Lower leg skin (tissue), 4 donors: ENCODE measurements at regions not wholly inside any gene's neighbourhood (a gene's known extent, or its start where the extent isn't known, plus 50 kb on each side); places are given as distances from the start of the nearest gene placed in this dataset.

Experiments
- DNase-seq, 2 donors: peaks; one replicate each; pipeline ENCODE4 v3.0.0-alpha.2; 2019; ENCODE audit warnings: low spot score in 2 of 2
- H3K4me3 ChIP-seq: fragments of 200-600 bp; sonication (generic); 2 replicates; pipeline ENCODE4 v1.5.1; 2017; ENCODE audit warnings: mild to moderate bottlenecking, low read depth; ENCODE audit not compliant: poor library complexity, severe bottlenecking
- POLR2A ChIP-seq, 2 donors: fragments of 450-650 bp; IDR thresholded peaks; one replicate each; pipeline ENCODE4 v1.6.1; 2016 to 2017; ENCODE audit warnings: antibody characterized with exemption in 2 of 2, mild to moderate bottlenecking in 1 of 2, moderate library complexity in 1 of 2
- WGBS, 2 donors: methylation state at CpG; one replicate each; pipeline ENCODE4 v1.1.5; 2018; 5-methylcytosine and 5-hydroxymethylcytosine counted together
- intact Hi-C: fragments of 100-400 bp; cut with DNase I; formaldehyde crosslinking; loops from one replicate; pipeline ENCODE4 v1.15.0; 2023; ENCODE audit warnings: low total_unique reads
- TF ChIP-seq, protein P1 (sequence below), 3 donors: fragments of 450-650 bp; IDR thresholded peaks; one replicate each; pipeline ENCODE4 v1.5.1; 2016; ENCODE audit warnings: antibody characterized with exemption in 3 of 3, mild to moderate bottlenecking in 3 of 3, moderate library complexity in 2 of 3

DNA sequence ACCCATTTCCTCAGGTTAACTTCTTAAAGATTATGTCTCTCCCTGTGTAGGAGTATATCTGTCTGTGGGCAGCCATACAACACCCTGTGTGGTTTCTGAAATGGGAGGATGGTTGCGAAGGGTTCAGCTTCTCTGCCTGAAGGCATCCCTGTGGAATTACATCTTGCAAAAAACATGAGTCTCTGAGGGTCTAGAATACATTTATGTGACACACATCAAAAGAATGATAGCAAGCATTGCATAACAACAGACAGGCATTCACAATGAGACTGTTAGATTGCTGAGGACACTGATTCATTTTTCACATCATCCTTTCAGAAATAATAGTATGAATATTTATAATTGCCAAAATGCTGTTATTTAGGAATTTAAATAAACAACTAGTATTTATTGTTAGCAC, 670.9 kb downstream of the HTR1B start:
- H3K4me3 ChIP-seq: no peak overlapping the region
- TF ChIP-seq POLR2A (IDR thresholded peaks at IDR 0.05): no peak
- TF ChIP-seq, protein P1, sequence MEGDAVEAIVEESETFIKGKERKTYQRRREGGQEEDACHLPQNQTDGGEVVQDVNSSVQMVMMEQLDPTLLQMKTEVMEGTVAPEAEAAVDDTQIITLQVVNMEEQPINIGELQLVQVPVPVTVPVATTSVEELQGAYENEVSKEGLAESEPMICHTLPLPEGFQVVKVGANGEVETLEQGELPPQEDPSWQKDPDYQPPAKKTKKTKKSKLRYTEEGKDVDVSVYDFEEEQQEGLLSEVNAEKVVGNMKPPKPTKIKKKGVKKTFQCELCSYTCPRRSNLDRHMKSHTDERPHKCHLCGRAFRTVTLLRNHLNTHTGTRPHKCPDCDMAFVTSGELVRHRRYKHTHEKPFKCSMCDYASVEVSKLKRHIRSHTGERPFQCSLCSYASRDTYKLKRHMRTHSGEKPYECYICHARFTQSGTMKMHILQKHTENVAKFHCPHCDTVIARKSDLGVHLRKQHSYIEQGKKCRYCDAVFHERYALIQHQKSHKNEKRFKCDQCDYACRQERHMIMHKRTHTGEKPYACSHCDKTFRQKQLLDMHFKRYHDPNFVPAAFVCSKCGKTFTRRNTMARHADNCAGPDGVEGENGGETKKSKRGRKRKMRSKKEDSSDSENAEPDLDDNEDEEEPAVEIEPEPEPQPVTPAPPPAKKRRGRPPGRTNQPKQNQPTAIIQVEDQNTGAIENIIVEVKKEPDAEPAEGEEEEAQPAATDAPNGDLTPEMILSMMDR (IDR thresholded peaks at IDR 0.05): no peak
- no peak for DNase-seq
- intact Hi-C loops: no loop called here
- WGBS, 2 donors: 46 to 52% methylated on average over 1 of the region's 1 CpG

DNA sequence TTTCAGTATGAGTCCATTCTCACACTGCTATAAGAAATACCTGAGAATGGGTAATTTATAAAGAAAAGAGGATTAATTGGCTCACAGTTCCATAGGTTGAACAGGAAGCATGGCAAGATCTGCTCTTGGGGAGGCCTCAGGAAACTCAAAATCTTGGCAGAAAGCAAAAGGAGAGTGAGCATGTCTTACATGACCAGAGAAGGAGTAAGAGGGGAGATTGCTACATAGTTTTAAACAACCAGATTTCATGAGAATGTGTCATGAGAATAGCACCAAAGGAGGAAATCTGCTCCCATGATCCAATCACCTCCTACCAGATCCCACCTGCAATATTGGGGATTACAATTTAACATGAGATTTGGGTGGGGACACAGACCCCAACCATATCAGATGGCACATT, 672.4 kb downstream of the HTR1B start:
- H3K4me3 ChIP-seq: no peak overlapping the region
- no peak for TF ChIP-seq POLR2A (IDR thresholded peaks at IDR 0.05)
- TF ChIP-seq, protein P1 (IDR thresholded peaks at IDR 0.05): no peak

DNA sequence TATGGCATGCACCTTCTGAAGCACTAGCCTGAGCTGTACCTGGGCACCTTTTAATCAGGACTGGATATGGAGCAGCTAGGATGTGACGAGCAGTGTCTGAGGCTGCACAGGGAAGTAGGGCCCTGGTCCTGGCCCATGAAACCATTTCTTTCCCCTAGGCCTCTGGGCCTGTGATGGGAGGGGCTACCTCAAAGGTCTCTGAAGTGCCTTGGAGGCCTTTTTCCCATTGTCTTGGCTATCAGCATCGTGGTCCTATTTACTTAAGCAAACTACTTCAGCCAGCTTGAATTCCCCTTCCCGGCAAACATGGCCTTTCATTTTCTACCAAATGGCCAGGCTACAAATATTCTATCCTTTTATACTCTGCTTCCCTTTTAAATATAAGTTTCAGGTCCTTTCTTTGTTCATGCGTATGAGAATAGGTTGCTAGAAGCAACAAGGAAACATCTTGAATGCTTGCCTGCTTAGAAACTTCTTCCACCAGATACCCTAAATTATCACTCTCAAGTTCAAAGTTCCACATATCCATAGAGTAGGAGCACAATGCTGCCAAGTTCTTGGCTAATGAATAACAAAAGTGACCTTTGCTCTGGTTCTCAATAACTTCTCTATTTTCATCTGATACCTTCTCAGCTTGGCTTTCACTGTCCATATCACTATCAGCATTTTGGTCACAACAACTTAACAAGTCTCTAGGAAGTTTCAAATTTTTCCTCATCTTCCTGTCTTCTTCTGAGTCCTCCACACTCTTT, 673.1 kb downstream of the HTR1B start:
- WGBS, 2 donors: 88% methylated on average over 4 of the region's 4 CpGs
- no peak overlapping the region for H3K4me3 ChIP-seq
- intact Hi-C loops: no loop called here
- no peak for TF ChIP-seq POLR2A (IDR thresholded peaks at IDR 0.05)
- TF ChIP-seq, protein P1 (IDR thresholded peaks at IDR 0.05): no peak
- no peak for DNase-seq

More for the DNA sequence above, 672.4 kb downstream of the HTR1B start:
- intact Hi-C loops: no loop called here
- no peak for DNase-seq

DNA sequence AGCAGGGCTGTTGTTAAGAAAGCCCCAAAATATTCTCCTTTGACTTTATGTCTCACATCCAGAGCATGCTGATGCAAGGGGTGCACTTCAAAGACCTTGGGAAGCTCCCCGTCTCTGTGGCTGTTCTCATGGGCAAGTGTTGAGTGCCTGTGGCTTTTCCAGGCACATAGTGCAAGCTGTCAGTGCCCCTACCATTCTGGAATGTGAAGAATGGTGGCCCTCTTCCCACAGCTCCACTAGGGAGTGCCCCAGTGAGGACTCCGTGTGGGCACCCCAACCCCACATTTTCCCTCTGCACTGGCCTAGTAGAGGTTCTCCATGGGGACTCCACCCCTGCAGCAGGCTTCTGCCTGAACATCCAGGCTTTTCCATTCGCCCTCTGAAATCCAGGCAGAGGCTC, 673.7 kb downstream of the HTR1B start:
- DNase-seq: no peak
- 81 to 89% methylated on average over 3 of the region's 3 CpGs for WGBS, 2 donors
- TF ChIP-seq, protein P1 (IDR thresholded peaks at IDR 0.05): no peak
- TF ChIP-seq POLR2A (IDR thresholded peaks at IDR 0.05): no peak
- intact Hi-C loops: no loop called here
- H3K4me3 ChIP-seq: no peak overlapping the region

DNA sequence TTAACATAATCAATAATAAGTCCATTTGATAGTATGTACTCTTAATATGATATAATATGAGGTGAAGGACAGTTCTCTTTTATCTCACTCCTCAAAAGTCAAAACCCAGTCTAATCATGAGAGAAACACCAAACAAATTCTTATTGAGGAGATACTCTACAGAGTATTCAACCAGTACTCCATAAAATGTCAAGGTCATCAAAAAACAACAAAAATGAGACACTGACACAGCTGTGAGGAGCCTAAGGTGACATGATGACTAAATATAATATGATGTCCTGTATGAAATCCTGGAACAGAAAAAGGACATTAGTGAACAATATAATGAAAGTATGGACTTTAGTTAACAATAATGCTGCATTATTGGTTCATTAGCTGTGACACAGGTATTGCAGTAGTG, 675.1 kb downstream of the HTR1B start:
- TF ChIP-seq, protein P1 (IDR thresholded peaks at IDR 0.05): no peak
- TF ChIP-seq POLR2A (IDR thresholded peaks at IDR 0.05): no peak
- H3K4me3 ChIP-seq: no peak overlapping the region
- DNase-seq: no peak
- intact Hi-C loops: no loop called here

DNA sequence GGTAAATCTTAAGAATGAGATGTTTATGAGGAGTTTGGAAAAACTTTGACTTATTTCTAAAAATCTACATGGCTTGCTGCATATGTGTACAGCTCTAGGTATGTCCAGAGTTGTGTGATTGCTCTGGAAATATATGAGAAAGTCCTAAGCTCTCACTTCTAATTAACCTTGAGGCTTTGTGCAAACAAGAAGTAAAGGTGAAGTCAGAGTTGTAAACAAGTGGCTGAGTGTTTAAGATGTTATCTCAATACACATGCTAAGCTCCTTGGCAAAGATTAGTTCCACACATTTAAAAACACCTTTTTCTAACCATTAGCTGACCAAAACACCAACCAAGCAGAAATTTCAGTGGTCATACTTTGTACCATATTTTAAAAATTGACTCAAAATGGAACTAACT, 684.2 kb downstream of the HTR1B start:
- no peak for DNase-seq
- TF ChIP-seq, protein P1 (IDR thresholded peaks at IDR 0.05): no peak
- no peak for TF ChIP-seq POLR2A (IDR thresholded peaks at IDR 0.05)
- intact Hi-C loops: no loop called here
- H3K4me3 ChIP-seq: no peak overlapping the region
